OCI-LY1 (cell line): ENCODE measurements at regions not wholly inside any gene's neighbourhood (a gene's known extent, or its start where the extent isn't known, plus 50 kb on each side); places are given as distances from the start of the nearest gene placed in this dataset.

Experiments
- H2AFZ ChIP-seq: fragments of 200-600 bp; sonication (generic), shearing (Covaris generic); 2 replicates; pipeline ENCODE4 v1.6.0; 2014; ENCODE audit warnings: antibody characterized with exemption, mild to moderate bottlenecking, low read length
- H3F3A ChIP-seq: fragments of 200-600 bp; sonication (generic), shearing (Covaris generic); 2 replicates; pipeline ENCODE4 v1.6.0; 2014; ENCODE audit warnings: mild to moderate bottlenecking, antibody characterized with exemption, low read length, moderate library complexity; ENCODE audit not compliant: insufficient read depth
- H3K27ac ChIP-seq: fragments of 200-600 bp; sonication (generic); 2 replicates; pipeline ENCODE4 v1.5.1; 2014; ENCODE audit warnings: low read length, mixed run types, mild to moderate bottlenecking, low read depth; ENCODE audit not compliant: poor library complexity, severe bottlenecking
- H3K27me3 ChIP-seq: fragments of 200-600 bp; sonication (generic); 2 replicates; pipeline ENCODE4 v1.6.0; 2014; ENCODE audit warnings: antibody characterized with exemption, mild to moderate bottlenecking, low read length, moderate library complexity; ENCODE audit not compliant: insufficient read depth
- H3K36me3 ChIP-seq: fragments of 200-600 bp; sonication (generic); 2 replicates; pipeline ENCODE4 v1.6.1; 2014; ENCODE audit warnings: mild to moderate bottlenecking, antibody characterized with exemption, low read length, moderate library complexity, mixed read lengths; ENCODE audit not compliant: insufficient read depth
- H3K4me1 ChIP-seq: fragments of 200-600 bp; sonication (generic); 2 replicates; pipeline ENCODE4 v1.5.1; 2014; ENCODE audit warnings: mild to moderate bottlenecking, low read length, moderate library complexity; ENCODE audit not compliant: insufficient read depth, severe bottlenecking
- H3K4me2 ChIP-seq: fragments of 200-600 bp; sonication (generic), shearing (Covaris generic); 2 replicates; pipeline ENCODE4 v1.6.1; 2014; ENCODE audit warnings: low read length
- H3K4me3 ChIP-seq: fragments of 200-600 bp; sonication (generic); 2 replicates; pipeline ENCODE4 v1.5.1; 2014; ENCODE audit warnings: low read length, low read depth, mild to moderate bottlenecking, mixed read lengths; ENCODE audit not compliant: poor library complexity, severe bottlenecking
- H3K79me2 ChIP-seq: fragments of 200-600 bp; shearing (Covaris generic); 2 replicates; pipeline ENCODE4 v1.6.1; 2016; ENCODE audit warnings: mixed run types, low read length, mixed read lengths; ENCODE audit not compliant: insufficient read depth
- H3K9ac ChIP-seq: fragments of 200-600 bp; sonication (generic), shearing (Covaris generic); 2 replicates; pipeline ENCODE4 v1.6.1; 2014; ENCODE audit warnings: mild to moderate bottlenecking, low read length, mixed read lengths
- H3K9me2 ChIP-seq: fragments of 200-600 bp; sonication (generic), shearing (Covaris generic); 2 replicates; pipeline ENCODE4 v1.6.1; 2014; ENCODE audit warnings: low read depth, mild to moderate bottlenecking, low read length, mixed read lengths
- H3K9me3 ChIP-seq: fragments of 200-600 bp; shearing (Covaris generic); 2 replicates; pipeline ENCODE4 v1.6.1; 2014; ENCODE audit warnings: low read length, mixed read lengths
- H4K20me1 ChIP-seq: fragments of 200-600 bp; sonication (generic), shearing (Covaris generic); 2 replicates; pipeline ENCODE4 v1.6.0; 2016; ENCODE audit warnings: mild to moderate bottlenecking, low read length; ENCODE audit not compliant: insufficient read depth
- EZH2 ChIP-seq: fragments of 200-600 bp; sonication (generic), shearing (Covaris generic); IDR thresholded peaks from 2 replicates; pipeline ENCODE4 v1.8.0; 2017; ENCODE audit warnings: borderline replicate concordance, mixed run types, mild to moderate bottlenecking, antibody characterized with exemption, low read length, moderate library complexity, mixed read lengths
- TF ChIP-seq, protein P1 (sequence below): fragments of 200-600 bp; sonication (generic), shearing (Covaris generic); IDR thresholded peaks from 2 replicates; pipeline ENCODE4 v1.5.1; 2017; ENCODE audit warnings: mild to moderate bottlenecking, antibody characterized with exemption, low read length, moderate library complexity, mixed read lengths

GRCh38 chr20:11271920-11272594 is 598.3 kb upstream of the JAG1 start:
- TF ChIP-seq EZH2, result no peak
- TF ChIP-seq, protein P1, sequence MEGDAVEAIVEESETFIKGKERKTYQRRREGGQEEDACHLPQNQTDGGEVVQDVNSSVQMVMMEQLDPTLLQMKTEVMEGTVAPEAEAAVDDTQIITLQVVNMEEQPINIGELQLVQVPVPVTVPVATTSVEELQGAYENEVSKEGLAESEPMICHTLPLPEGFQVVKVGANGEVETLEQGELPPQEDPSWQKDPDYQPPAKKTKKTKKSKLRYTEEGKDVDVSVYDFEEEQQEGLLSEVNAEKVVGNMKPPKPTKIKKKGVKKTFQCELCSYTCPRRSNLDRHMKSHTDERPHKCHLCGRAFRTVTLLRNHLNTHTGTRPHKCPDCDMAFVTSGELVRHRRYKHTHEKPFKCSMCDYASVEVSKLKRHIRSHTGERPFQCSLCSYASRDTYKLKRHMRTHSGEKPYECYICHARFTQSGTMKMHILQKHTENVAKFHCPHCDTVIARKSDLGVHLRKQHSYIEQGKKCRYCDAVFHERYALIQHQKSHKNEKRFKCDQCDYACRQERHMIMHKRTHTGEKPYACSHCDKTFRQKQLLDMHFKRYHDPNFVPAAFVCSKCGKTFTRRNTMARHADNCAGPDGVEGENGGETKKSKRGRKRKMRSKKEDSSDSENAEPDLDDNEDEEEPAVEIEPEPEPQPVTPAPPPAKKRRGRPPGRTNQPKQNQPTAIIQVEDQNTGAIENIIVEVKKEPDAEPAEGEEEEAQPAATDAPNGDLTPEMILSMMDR, result no peak
- Histone ChIP-seq H3K4me2 (no peak overlapping the region), H3K36me3 (no peaks in the 10 kb centered on the region), H3K4me1 (no peaks in the 10 kb centered on the region), H2AFZ (no peak overlapping the region), H3K27me3 (no peaks in the 10 kb centered on the region), H3K9me3 (no peaks in the 10 kb centered on the region), H3K27ac (no peak overlapping the region), H3K9ac (no peak overlapping the region), H4K20me1 (no peaks in the 10 kb centered on the region), H3K4me3 (no peak overlapping the region), H3K9me2 (no peaks in the 10 kb centered on the region), H3F3A (no peaks in the 10 kb centered on the region), H3K79me2 (no peaks in the 10 kb centered on the region)

GRCh38 chr20:11274141-11274594 is 600.4 kb upstream of the JAG1 start:
- H3K27ac ChIP-seq, result no peak overlapping the region
- H3K4me2 ChIP-seq, result no peak overlapping the region
- TF ChIP-seq EZH2, result no peak
- TF ChIP-seq, protein P1, result peak; percentile 52; the same call in 1 of the 2 replicates

GRCh38 chr20:11275740-11276139 is 601.9 kb upstream of the JAG1 start:
- H3K4me1 ChIP-seq, result no peaks in the 10 kb centered on the region

More at GRCh38 chr20:11274141-11274594, 600.4 kb upstream of the JAG1 start:
- H3K27me3 ChIP-seq, result no peaks in the 10 kb centered on the region
- no peak overlapping the region for H3K9ac ChIP-seq
- H3F3A ChIP-seq, result no peaks in the 10 kb centered on the region
- no peak overlapping the region for H3K4me3 ChIP-seq
- no peaks in the 10 kb centered on the region for H3K79me2 ChIP-seq
- no peaks in the 10 kb centered on the region for H3K36me3 ChIP-seq
- H3K9me2 ChIP-seq, result no peaks in the 10 kb centered on the region
- H4K20me1 ChIP-seq, result no peaks in the 10 kb centered on the region
- H2AFZ ChIP-seq, result no peak overlapping the region
- no peaks in the 10 kb centered on the region for H3K4me1 ChIP-seq
- no peaks in the 10 kb centered on the region for H3K9me3 ChIP-seq

DNA sequence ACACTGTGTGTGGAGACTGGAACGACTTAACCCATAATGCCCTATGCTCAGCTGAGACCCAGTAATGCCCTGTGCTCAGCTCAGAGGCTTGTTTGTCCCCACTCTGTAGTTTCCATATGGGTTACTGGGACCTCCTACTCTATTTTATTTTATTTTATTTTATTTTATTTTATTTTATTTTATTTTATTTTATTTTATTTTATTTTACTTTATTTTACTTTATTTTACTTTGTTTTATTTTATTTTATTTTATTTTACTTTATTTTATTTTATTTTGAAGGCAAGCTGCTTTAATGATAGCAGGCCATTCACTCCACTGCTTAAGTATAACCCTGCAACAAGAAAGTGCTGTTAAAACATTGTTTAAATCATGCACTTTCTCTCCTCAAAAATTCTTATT is 603.4 kb upstream of the JAG1 start:
- H3K79me2 ChIP-seq, result no peaks in the 10 kb centered on the region
- no peaks in the 10 kb centered on the region for H3K9me3 ChIP-seq
- no peaks in the 10 kb centered on the region for H3K4me1 ChIP-seq
- H3K9ac ChIP-seq, result no peak overlapping the region
- no peaks in the 10 kb centered on the region for H3K36me3 ChIP-seq
- no peak overlapping the region for H2AFZ ChIP-seq
- TF ChIP-seq, protein P1, result no peak
- TF ChIP-seq EZH2, result no peak
- no peaks in the 10 kb centered on the region for H4K20me1 ChIP-seq
- no peaks in the 10 kb centered on the region for H3F3A ChIP-seq
- no peaks in the 10 kb centered on the region for H3K9me2 ChIP-seq
- H3K27me3 ChIP-seq, result no peaks in the 10 kb centered on the region
- H3K27ac ChIP-seq, result no peak overlapping the region
- H3K4me2 ChIP-seq, result no peak overlapping the region
- H3K4me3 ChIP-seq, result no peak overlapping the region

More at GRCh38 chr20:11275740-11276139, 601.9 kb upstream of the JAG1 start:
- no peaks in the 10 kb centered on the region for H3K9me3 ChIP-seq
- no peak overlapping the region for H3K27ac ChIP-seq
- no peak overlapping the region for H3K4me3 ChIP-seq
- no peaks in the 10 kb centered on the region for H3K79me2 ChIP-seq
- no peaks in the 10 kb centered on the region for H3F3A ChIP-seq
- no peak for TF ChIP-seq EZH2
- no peaks in the 10 kb centered on the region for H3K36me3 ChIP-seq
- H2AFZ ChIP-seq, result no peak overlapping the region
- H3K9ac ChIP-seq, result no peak overlapping the region
- no peaks in the 10 kb centered on the region for H3K27me3 ChIP-seq
- no peak overlapping the region for H3K4me2 ChIP-seq
- no peaks in the 10 kb centered on the region for H3K9me2 ChIP-seq
- H4K20me1 ChIP-seq, result no peaks in the 10 kb centered on the region
